SK-N-SH (cell line): ENCODE measurements at regions not wholly inside any gene's neighbourhood (a gene's known extent, or its start where the extent isn't known, plus 50 kb on each side); places are given as distances from the start of the nearest gene placed in this dataset.

Experiments
- GABPA ChIP-seq: IDR thresholded peaks from 2 replicates; pipeline ENCODE4 v1.4.0; 2012; ENCODE audit warnings: low read depth, mild to moderate bottlenecking
- NFIC ChIP-seq: IDR thresholded peaks from 2 replicates; pipeline ENCODE4 v1.4.0; 2012; ENCODE audit warnings: borderline replicate concordance
- NRF1 ChIP-seq: IDR thresholded peaks from 2 replicates; pipeline ENCODE4 v1.6.1; 2012; ENCODE audit warnings: low read depth, mild to moderate bottlenecking, low read length
- POLR2AphosphoS5 ChIP-seq: IDR thresholded peaks from 2 replicates; pipeline ENCODE4 v1.6.1; 2012; ENCODE audit warnings: low read depth, low read length
- RFX5 ChIP-seq: IDR thresholded peaks from 2 replicates; pipeline ENCODE4 v1.6.1; 2012; ENCODE audit warnings: mild to moderate bottlenecking, improper control_type of control experiment, low read length
- SMC3 ChIP-seq: IDR thresholded peaks from 2 replicates; pipeline ENCODE4 v1.6.1; 2012; ENCODE audit warnings: low read depth, low read length, improper control_type of control experiment
- TAF1 ChIP-seq: IDR thresholded peaks from 2 replicates; pipeline ENCODE4 v1.6.1; 2012; ENCODE audit warnings: low read depth, mild to moderate bottlenecking, low read length, moderate library complexity, borderline replicate concordance
- TEAD4 ChIP-seq: IDR thresholded peaks from 2 replicates; pipeline ENCODE4 v1.4.0; 2012; ENCODE audit warnings: mild to moderate bottlenecking, borderline replicate concordance; ENCODE audit not compliant: insufficient read depth
- TF ChIP-seq, protein P1 (sequence below): fragments of 200-600 bp; sonication (generic); IDR thresholded peaks from 2 replicates; pipeline ENCODE4 v1.6.1; 2017; ENCODE audit warnings: antibody characterized with exemption, mild to moderate bottlenecking, moderate library complexity
- TF ChIP-seq, protein P2 (sequence below): IDR thresholded peaks from 2 replicates; pipeline ENCODE4 v1.6.1; 2012; ENCODE audit warnings: mild to moderate bottlenecking, low read depth, low read length, moderate library complexity
- TF ChIP-seq, protein P3 (sequence below): IDR thresholded peaks from 2 replicates; pipeline ENCODE4 v1.4.0; 2012; ENCODE audit warnings: low read depth, borderline replicate concordance
- TF ChIP-seq, protein P4 (sequence below): fragments of 150-350 bp; IDR thresholded peaks from 2 replicates; pipeline ENCODE4 v1.6.1; 2017; ENCODE audit warnings: antibody characterized with exemption, low read length, low read depth, borderline replicate concordance

DNA sequence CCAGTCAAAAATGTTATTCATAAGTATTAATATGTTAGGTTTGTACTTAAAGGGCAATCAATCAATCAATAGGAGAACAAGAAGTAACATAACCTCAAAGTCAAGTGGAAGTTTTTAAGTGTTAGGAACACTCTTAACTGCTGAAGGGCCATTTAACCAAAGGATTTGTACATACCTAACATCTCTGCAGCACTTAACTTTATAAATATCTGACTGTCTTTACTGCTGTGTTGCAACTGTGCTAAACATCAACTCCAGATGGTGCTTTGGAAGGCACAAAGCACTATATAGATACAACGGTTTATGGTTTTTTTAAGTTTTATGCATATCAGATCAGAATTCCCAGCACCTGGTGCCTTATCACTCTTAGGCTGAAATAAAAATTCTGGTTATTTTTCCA lies 604.9 kb upstream of the PTGER4 start:
- TF ChIP-seq SMC3 (no peak), TEAD4 (no peak), RFX5 (no peak), TAF1 (no peak), NFIC (no peak), POLR2AphosphoS5 (no peak), GABPA (no peak), NRF1 (no peak)
- TF ChIP-seq, protein P1, sequence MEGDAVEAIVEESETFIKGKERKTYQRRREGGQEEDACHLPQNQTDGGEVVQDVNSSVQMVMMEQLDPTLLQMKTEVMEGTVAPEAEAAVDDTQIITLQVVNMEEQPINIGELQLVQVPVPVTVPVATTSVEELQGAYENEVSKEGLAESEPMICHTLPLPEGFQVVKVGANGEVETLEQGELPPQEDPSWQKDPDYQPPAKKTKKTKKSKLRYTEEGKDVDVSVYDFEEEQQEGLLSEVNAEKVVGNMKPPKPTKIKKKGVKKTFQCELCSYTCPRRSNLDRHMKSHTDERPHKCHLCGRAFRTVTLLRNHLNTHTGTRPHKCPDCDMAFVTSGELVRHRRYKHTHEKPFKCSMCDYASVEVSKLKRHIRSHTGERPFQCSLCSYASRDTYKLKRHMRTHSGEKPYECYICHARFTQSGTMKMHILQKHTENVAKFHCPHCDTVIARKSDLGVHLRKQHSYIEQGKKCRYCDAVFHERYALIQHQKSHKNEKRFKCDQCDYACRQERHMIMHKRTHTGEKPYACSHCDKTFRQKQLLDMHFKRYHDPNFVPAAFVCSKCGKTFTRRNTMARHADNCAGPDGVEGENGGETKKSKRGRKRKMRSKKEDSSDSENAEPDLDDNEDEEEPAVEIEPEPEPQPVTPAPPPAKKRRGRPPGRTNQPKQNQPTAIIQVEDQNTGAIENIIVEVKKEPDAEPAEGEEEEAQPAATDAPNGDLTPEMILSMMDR: no peak
- TF ChIP-seq, protein P2, sequence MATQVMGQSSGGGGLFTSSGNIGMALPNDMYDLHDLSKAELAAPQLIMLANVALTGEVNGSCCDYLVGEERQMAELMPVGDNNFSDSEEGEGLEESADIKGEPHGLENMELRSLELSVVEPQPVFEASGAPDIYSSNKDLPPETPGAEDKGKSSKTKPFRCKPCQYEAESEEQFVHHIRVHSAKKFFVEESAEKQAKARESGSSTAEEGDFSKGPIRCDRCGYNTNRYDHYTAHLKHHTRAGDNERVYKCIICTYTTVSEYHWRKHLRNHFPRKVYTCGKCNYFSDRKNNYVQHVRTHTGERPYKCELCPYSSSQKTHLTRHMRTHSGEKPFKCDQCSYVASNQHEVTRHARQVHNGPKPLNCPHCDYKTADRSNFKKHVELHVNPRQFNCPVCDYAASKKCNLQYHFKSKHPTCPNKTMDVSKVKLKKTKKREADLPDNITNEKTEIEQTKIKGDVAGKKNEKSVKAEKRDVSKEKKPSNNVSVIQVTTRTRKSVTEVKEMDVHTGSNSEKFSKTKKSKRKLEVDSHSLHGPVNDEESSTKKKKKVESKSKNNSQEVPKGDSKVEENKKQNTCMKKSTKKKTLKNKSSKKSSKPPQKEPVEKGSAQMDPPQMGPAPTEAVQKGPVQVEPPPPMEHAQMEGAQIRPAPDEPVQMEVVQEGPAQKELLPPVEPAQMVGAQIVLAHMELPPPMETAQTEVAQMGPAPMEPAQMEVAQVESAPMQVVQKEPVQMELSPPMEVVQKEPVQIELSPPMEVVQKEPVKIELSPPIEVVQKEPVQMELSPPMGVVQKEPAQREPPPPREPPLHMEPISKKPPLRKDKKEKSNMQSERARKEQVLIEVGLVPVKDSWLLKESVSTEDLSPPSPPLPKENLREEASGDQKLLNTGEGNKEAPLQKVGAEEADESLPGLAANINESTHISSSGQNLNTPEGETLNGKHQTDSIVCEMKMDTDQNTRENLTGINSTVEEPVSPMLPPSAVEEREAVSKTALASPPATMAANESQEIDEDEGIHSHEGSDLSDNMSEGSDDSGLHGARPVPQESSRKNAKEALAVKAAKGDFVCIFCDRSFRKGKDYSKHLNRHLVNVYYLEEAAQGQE: no peak
- TF ChIP-seq, protein P3, sequence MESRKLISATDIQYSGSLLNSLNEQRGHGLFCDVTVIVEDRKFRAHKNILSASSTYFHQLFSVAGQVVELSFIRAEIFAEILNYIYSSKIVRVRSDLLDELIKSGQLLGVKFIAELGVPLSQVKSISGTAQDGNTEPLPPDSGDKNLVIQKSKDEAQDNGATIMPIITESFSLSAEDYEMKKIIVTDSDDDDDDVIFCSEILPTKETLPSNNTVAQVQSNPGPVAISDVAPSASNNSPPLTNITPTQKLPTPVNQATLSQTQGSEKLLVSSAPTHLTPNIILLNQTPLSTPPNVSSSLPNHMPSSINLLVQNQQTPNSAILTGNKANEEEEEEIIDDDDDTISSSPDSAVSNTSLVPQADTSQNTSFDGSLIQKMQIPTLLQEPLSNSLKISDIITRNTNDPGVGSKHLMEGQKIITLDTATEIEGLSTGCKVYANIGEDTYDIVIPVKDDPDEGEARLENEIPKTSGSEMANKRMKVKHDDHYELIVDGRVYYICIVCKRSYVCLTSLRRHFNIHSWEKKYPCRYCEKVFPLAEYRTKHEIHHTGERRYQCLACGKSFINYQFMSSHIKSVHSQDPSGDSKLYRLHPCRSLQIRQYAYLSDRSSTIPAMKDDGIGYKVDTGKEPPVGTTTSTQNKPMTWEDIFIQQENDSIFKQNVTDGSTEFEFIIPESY: no peak
- TF ChIP-seq, protein P4, sequence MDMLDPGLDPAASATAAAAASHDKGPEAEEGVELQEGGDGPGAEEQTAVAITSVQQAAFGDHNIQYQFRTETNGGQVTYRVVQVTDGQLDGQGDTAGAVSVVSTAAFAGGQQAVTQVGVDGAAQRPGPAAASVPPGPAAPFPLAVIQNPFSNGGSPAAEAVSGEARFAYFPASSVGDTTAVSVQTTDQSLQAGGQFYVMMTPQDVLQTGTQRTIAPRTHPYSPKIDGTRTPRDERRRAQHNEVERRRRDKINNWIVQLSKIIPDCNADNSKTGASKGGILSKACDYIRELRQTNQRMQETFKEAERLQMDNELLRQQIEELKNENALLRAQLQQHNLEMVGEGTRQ: no peak
